Kidney epithelial cell (primary cell): ENCODE measurements at regions not wholly inside any gene's neighbourhood (a gene's known extent, or its start where the extent isn't known, plus 50 kb on each side); places are given as distances from the start of the nearest gene placed in this dataset.

Experiments used
- DNase-seq: peaks from one replicate; pipeline ENCODE4 v3.0.0-alpha.2; 2010; ENCODE audit warnings: low read depth
- H3K27me3 ChIP-seq: 2 replicates; pipeline ENCODE4 v1.6.0; 2011; ENCODE audit warnings: low read length; ENCODE audit not compliant: control insufficient read depth, insufficient read depth
- H3K36me3 ChIP-seq: 2 replicates; pipeline ENCODE4 v1.5.1; 2011; ENCODE audit warnings: low read length; ENCODE audit not compliant: control insufficient read depth, insufficient read depth
- H3K4me3 ChIP-seq: 2 replicates; pipeline ENCODE4 v1.5.1; 2011; ENCODE audit warnings: low read depth, mild to moderate bottlenecking, control low read depth, low read length
- TF ChIP-seq, protein P1 (sequence below): IDR thresholded peaks from 2 replicates; pipeline ENCODE4 v1.5.1; 2011; ENCODE audit warnings: mild to moderate bottlenecking, moderate library complexity, low read length, control low read depth, inconsistent platforms; ENCODE audit not compliant: insufficient read depth, poor library complexity, severe bottlenecking

DNA sequence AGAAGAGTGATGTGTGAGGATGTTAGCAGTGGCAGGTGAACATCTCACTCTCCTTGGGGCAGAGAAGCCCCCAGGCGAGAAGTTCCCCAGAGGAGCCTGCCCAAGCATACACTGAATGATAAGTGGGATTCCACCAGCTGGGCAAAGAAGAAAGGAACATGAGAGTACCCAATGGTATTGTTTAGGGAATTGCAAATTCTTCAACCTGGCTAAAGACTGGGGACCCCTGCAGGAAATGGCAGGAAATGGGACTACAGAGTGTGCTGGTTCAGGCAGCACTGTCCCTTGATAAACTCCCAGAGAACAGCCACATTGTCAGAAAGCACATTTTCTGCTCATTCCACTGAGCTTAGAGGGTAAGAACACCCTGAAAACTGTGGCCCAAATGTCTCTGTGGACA, 121.3 kb downstream of the RPS29 start:
- no peak for DNase-seq
- no peaks in the 10 kb centered on the region for H3K36me3 ChIP-seq

GRCh38 chr14:49463146-49463545, 123.0 kb downstream of the RPS29 start:
- no peak overlapping the region for H3K4me3 ChIP-seq
- no peaks in the 10 kb centered on the region for H3K27me3 ChIP-seq
- no peaks in the 10 kb centered on the region for H3K36me3 ChIP-seq
- no peak for DNase-seq
- TF ChIP-seq, protein P1, sequence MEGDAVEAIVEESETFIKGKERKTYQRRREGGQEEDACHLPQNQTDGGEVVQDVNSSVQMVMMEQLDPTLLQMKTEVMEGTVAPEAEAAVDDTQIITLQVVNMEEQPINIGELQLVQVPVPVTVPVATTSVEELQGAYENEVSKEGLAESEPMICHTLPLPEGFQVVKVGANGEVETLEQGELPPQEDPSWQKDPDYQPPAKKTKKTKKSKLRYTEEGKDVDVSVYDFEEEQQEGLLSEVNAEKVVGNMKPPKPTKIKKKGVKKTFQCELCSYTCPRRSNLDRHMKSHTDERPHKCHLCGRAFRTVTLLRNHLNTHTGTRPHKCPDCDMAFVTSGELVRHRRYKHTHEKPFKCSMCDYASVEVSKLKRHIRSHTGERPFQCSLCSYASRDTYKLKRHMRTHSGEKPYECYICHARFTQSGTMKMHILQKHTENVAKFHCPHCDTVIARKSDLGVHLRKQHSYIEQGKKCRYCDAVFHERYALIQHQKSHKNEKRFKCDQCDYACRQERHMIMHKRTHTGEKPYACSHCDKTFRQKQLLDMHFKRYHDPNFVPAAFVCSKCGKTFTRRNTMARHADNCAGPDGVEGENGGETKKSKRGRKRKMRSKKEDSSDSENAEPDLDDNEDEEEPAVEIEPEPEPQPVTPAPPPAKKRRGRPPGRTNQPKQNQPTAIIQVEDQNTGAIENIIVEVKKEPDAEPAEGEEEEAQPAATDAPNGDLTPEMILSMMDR = no peak

More for the DNA sequence above, 121.3 kb downstream of the RPS29 start:
- Histone ChIP-seq H3K4me3 (no peak overlapping the region), H3K27me3 (no peaks in the 10 kb centered on the region)
- TF ChIP-seq, protein P1 = peak; percentile 36

DNA sequence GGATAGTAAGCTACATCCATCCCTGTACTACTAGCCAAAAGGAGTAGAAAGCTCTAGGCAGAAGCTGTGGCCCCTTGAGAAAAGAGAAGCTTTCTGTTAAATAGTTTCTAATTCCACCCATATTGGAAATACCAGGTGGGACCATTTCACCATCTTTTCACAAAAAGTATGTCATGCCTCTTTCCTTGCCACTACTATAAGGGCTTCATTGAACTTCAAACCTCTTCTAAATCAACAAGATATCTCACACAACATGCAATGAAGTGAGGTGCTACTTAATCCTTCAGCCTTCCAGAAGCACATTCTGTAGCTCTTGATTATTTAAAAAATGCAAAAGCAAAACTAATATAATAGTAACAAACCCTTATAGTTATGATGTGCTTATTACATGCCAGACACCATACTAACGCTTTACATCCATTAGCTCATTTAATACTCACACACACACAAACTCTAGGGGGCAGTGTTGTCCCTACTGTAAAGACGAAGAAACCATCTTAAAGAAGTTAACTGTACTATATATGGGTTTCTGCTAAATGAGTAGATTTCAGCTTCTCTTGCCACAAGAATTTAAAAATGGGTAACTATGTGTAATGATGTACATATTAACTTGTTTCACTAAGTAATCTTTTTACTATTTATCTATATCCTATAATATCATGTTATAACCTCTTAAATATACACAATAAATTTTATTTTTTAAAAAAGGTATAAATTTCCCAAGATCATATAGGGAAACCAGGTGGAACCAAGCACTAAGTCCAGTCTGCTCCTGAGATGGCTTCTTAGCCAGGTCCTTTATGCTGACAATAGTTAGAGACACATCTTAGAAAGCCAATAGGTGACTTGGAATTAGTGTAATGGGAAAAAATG, 124.4 kb downstream of the RPS29 start:
- TF ChIP-seq, protein P1 = peak; percentile 65
- no peak overlapping the region for H3K4me3 ChIP-seq
- no peaks in the 10 kb centered on the region for H3K27me3 ChIP-seq
- H3K36me3 ChIP-seq = no peaks in the 10 kb centered on the region
- DNase-seq = peak; percentile 48

DNA sequence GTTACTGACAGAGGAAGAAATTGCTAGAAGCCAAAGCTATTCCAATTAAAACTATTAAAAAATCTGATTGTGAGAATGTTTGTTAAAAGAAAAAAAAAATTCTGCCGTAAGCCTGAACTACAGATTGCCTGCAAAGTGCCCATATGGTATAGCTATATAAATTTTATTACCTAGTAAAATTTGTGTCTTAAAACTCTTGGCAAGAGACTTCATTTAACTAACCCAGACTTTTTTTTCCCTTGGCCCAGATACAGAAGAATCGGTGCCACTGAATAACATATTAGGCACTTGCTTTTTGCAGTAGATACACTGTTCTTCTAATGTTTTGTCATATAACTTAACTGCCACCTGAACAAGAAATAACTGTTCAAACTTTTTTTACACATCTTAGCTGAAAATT, 125.5 kb downstream of the RPS29 start:
- no peak overlapping the region for H3K4me3 ChIP-seq
- H3K36me3 ChIP-seq = no peaks in the 10 kb centered on the region
- H3K27me3 ChIP-seq = no peaks in the 10 kb centered on the region
- DNase-seq = no peak
- TF ChIP-seq, protein P1 = no peak

- Histone ChIP-seq H3K27me3 (no peaks in the 10 kb centered on the region), H3K36me3 (no peaks in the 10 kb centered on the region), H3K4me3 (no peak overlapping the region)
- DNase-seq = no peak
- TF ChIP-seq, protein P1 = no peak
These were observed 129.6 kb downstream of the RPS29 start for GRCh38 chr14:49456589-49456988.

DNA sequence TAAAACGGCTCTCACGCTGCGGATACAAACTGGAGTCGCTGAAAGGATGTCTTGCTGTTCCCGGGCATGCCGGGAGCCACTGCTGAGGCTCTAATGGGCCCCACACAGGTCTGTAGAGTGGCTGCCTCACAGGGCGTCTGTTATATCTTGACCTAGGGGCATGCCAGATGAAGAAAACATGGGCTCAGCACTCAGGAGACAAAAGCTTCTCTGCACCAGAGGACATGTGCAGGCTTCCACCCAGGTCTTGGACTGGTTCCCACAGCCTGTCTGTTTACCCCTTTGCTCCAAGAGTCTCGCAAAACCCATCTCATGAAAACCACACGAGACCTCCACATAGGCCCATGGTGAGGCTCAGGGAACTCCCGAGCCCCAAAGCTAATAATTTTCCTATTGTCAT, 134.2 kb downstream of the RPS29 start:
- no peaks in the 10 kb centered on the region for H3K36me3 ChIP-seq
- no peak for DNase-seq
- TF ChIP-seq, protein P1 = no peak
- no peak overlapping the region for H3K4me3 ChIP-seq
- H3K27me3 ChIP-seq = no peaks in the 10 kb centered on the region
